Smooth muscle cell of the brain vasculature (primary cell): ENCODE measurements at regions not wholly inside any gene's neighbourhood (a gene's known extent, or its start where the extent isn't known, plus 50 kb on each side); places are given as distances from the start of the nearest gene placed in this dataset.
A peak's percentile ranks its signal among the peaks of the same experiment; 100 is the strongest.

ENCODE experiments used
- DNase-seq: peaks from one replicate; pipeline ENCODE4 v3.0.0-alpha.2; 2012; ENCODE audit warnings: low read depth, low spot score

DNA sequence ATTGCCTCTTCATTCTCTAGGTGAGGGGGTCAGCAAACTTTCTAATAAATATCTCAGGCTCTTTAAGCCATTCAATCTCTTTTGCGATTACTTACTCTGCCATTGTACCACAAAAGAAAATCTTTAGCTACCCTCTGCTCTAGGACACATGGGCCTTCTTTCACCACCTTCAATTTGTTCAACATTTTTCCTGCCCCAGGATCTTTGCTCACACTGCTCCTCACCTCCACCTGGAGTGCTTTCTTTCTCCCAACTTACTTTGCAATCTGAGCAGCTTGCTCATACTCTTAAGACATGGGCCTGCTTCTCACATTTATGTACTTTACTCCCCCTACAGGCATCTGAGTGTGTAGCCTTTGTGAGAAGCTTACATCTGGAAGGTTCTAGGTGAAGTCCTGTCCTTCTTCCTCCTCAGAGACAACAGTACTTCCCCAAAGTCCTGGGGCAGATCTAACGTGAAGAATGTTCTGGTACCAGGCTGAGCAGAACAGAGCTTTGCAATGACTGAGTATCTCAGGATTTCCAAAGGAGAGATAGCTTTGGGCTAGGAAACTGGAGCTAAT is 55.0 kb upstream of the PRDM5 start:
- peak; percentile 18 for DNase-seq

DNA sequence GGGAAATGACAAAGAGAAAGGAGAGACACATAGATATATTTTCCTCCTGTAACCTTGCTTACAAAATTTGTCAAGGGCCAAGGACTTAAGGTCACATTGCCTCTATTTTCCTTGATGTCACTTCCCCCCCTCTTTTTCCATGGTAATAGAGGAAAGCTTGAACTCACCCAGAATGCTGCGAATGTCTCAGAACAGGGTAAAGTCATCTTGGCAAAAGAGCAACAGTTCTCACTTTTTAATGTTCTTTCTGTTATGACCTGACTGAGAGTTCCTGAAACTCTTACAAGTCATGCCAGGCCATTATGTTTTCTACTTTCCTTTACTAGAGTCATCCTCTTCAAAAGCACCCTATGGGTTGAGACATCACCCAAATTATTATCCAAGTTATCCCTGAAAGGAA is 50.7 kb upstream of the PRDM5 start:
- DNase-seq, result no peak
